ENCODE measurements at regions not wholly inside any gene's neighbourhood (a gene's known extent, or its start where the extent isn't known, plus 50 kb on each side); places are given as distances from the start of the nearest gene placed in this dataset.

DNA sequence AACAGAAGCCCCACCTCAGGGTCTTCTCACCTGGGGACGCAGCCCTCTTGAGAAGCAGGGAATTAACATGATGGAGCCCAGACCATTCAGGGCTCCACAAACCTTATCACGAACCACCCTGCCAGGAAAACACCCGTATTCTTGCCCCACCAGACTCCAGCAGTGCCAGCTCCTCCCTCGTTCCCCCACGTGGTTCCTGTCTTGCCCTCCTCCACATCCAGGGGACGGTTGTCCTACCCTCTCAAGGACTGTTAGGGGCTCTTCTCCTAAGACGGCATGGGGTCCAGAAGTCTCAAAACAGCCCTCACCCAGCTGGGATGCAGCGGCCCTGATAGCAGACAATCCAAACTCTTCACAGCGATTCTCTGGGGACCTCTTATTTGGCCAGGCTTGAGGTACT is 372.2 kb upstream of the HS6ST1 start:
- no peak for DNase-seq (ENCODE audit: low spot score)

DNA sequence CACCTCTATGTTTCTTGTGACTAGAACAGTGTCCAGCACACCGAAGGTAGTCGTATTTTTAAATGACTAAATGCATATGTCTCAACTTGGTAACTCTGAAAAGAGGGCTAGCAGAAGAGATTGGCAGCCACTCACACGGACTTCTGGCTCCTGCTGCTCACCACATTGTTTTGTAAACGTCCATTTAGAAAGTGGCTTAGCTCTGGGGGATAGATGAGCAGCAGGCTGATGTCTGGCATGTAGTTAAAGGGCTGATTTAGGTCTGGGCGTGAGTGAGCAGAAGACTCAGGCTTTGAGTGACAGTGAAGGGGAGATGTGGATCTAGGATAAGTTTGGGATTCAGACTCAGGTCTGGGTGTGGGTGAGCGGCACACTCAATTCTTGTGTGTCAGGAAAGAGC is 372.9 kb upstream of the HS6ST1 start:
- DNase-seq (ENCODE audit: low spot score), result no peak

DNA sequence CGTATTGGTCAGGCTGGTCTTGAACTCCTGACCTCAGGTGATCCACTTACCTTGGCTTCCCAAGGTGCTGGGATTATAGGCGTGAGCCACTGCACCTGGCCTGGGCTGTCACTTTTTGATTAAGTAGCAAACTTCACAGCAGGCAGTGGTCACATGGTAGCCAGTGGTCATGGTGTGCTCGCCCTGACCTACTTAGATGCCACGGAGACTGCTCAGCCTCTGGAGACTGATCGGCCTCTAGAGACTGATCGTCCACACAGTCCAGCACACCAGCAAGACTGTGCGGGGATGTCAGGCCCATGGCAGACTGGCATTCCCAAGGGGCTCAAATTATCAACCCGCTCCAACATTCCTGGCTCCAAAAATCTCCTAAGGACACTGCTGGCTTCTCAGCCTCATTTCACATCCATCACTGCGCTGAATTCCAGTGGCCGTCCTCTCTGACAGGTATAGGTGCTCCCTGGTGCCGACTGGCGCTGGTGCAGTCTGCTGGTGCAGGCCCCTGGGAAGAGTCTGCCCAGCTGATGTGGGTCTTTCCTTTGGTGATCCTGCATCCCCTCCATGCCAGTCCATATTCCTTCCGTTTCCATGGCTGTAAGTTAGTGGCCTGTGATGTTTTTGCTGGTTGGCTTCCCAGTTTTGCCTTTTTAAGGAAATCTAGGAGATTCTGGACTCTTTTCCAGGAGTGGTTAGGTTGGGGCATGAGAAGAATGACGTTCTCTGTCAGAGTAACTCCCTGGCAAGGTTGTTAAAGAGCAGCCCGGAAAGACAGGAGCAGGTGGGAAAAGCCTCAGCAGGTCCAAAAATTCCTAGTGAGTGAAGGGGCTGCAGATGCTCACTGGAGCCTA is 374.5 kb upstream of the HS6ST1 start:
- DNase-seq (ENCODE audit: low spot score), result no peak

DNA sequence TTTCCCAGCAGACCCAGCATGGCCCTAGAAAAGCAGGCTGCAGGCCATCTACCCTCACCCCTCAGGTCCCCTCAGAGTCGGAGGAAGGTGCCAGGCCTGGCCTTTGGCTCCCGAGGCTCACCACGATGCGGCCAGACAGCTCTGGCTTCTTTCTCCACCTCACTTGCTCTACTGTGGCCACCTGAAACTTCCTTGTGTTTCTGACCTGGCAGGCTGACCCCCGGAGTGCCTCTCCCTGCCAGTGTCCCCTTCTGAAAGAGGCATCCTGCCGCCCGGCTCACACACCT is 375.0 kb upstream of the HS6ST1 start:
- DNase-seq (ENCODE audit: low spot score), result no peak

DNA sequence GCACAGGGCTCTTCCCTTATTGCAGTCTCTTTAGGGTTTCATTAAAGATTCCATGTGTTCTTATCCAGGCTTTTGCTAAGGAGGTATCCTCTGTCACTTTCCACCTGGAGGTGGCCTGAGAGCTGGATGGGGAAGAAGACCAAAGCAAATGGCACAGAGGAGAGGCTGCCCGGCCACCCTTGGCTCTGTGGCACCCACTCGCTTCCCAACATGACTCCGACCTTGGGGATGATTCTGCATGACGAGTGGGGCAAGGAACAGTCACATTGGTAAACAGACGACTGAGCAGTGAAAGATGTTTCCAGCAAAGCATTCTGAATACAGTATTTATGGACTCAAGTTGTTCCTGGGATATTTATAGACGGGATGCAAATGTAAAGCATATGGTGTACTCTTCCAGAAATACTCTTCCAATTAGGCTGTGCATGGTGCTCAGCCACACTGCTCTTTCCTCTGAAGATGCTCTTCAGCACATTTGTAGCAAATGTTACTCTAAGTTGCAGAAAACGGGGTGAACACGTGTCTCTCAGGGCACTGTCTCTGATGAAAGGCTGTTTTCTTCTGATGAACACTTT is 377.1 kb upstream of the HS6ST1 start:
- no peak for DNase-seq (ENCODE audit: low spot score)

DNA sequence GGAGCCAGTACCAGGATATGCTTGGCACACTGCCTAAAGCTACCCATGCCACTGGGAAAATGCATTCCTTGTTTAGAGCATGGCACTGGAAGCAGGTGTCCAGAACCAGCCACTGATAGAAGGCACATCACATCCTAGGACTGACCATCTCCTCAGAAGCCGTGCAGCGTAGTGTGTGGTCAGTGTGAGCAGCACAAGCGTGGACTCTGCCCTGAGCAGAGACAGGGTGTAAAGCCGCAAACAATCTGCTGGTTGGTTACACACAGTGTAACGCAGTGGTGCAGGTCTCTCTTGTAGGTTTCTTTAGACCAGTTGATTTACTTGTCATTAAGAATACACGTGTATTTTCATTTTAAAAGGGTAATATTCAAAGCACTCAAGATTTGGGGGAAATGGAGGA is 377.8 kb upstream of the HS6ST1 start:
- DNase-seq (ENCODE audit: low spot score), result no peak

DNA sequence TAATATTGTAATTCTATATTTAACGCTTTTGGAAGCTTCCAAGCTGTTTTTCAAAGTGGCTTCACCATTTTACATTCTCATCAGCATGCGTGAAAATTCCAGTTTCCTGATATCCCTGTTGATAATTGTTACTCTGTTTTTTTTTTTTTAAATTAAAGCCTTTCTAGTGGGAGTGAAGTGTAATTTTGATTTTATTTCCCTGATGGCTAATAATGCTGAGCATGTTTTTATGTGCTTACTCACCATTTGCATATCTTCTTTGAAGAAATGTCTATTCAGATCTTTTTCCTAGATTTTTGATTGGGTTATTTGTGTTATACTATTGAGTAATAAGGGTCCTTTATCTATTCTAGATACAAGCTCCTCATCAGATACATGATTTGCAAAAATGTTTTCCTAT is 382.8 kb upstream of the HS6ST1 start:
- no peak for DNase-seq (ENCODE audit: low spot score)

DNA sequence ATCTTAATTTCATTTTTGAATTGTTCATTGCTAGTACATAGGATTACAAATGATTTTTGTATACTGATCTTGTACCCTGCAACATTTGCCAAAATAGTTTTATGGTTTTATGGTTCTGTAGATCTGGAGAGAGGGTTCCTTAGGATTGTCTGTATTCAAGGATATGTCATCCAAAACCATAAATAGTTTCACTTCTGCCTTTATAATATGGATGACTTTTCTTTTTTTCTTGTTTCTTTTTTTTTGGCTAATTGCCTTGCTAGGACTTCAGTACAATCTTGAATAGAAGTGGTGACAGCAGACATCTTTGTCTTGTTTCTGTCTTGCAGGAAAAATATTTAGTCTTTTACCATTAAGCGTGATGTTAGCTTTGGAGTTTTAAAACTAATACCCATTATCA is 383.9 kb upstream of the HS6ST1 start:
- no peak for DNase-seq (ENCODE audit: low spot score)

DNA sequence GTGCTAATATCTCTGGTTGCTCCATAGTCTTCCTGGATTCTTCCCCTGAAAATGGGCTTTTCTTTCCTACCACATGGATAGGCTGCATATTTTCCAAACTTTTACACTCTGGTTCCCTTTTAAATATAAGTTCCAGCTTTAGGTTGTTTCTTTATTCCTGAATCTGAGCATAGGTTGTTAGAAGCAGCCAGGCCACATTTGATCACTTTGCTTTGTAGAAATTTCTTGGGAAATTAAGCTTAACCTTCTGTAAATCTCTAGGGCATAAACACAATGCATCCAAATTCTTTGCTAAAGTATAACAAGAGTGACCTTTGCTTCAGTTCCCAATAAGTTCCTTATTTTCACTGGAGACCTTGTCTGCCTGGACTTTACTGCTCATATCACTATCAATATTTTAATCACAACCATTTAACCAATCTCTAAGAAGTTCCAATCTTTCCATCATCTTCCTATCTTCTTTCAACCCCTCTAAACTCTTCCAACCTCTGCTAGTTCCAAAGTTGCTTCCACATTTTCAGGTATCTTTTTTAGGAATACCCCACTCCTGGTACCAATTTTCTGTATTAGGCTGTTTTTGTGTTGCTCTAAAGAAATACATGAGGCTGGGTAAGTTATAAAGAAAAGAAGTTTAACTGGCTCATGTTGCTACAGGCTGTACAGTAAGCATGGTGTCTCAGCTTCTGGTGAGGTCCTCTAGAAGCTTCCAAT is 389.6 kb upstream of the HS6ST1 start:
- DNase-seq (ENCODE audit: low spot score), result no peak

DNA sequence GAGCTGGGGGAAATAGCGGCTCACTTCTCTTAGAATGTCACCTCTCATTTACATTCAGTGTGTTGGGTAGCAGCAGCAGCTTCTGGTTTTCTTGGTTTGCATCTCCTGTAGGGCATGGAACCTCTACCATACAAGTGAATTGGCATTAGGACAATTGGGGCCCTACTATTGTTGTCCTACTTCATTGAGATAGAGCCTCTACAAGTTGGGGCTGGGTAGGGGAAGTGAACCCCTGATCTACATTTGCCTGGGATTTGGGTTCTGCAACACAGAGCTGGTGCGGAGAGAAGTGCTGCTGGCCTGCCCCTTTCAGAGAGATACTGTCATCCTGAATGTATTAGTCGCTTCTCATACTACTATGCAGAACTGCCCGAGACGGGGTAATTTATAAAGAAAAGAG is 391.6 kb upstream of the HS6ST1 start:
- DNase-seq (ENCODE audit: low spot score), result no peak

DNA sequence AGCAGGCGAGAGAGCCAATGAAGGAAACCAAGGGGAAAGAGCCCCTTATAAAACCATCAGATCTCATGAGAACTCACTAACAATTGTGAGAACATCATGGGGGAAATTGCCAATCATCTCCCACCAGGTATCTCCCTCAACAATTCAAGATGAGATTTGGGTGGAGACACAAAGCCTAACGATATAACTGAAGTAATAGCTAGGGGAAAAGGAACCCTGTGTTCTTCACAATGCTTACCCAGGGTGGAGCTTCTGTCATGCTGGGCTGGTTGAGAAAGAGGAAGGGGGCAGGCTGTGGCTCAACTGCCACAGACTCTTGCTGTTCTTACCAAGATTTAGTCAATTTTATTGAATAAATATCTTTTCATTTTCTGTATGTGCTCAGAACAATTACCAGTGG is 392.1 kb upstream of the HS6ST1 start:
- DNase-seq (ENCODE audit: low spot score), result peak; percentile 13

DNA sequence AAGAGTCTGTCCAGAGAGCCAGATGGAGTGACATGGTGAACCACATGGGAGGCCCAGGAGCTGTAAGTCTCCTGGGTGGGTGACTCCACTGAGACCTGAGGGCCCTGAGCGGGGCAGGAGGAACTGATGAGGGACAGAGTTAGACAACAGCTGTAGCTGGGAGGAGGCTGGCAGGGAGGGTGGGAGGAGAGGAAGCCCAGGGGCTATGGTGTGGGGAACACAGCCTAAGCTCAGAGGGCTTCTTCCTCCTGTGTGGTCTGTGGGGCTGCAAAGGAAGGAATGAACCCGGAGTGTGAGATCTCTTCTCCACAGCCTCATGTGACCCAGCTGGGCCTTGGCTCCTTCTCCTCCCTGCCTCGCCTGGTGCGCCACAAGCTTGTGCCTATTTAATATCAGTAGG is 395.6 kb upstream of the HS6ST1 start:
- DNase-seq (ENCODE audit: low spot score), result peak; percentile 35

DNA sequence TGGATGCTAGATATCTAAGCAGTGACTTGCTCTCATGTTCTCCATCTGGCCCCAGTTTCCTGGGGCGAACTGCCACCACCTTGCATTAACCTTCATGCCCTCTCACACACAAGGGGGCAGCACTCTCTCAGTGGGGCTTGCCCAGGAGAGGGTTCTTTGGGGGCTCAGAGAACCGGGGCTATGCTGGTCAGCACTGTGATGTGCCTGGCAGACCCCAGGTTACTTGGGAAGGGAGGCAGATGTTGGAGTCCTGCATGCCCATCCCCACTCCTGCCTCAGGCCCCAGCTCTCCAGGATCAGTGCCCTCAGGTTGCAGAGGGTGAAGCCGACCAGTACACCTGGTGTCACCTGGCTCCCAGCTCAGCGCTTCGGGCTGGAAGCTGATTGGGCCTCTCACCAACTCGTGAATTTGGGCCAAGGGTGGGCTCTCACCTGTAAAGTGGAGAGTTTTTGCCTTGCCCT is 396.2 kb upstream of the HS6ST1 start:
- DNase-seq (ENCODE audit: low spot score), result no peak

DNA sequence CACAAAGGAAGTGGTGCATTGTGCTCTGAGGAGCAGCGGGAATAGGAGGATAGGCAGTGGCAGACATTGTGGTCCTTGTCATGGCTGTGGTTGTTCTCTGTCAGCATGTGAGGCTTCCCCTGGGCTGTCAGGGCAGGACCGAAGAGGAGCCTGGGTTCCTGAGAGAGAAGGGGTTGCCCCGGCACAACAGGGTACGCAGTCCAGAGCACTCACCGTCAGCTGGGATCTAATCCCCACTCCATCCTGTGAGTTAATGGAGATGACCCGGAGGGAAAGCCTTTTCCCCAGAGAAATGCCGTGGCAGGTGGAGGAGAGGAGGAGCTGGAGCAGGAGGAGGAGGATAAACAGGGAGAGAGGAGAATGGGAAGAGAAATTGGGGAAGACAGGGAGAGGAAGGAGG is 396.7 kb upstream of the HS6ST1 start:
- DNase-seq (ENCODE audit: low spot score), result no peak

DNA sequence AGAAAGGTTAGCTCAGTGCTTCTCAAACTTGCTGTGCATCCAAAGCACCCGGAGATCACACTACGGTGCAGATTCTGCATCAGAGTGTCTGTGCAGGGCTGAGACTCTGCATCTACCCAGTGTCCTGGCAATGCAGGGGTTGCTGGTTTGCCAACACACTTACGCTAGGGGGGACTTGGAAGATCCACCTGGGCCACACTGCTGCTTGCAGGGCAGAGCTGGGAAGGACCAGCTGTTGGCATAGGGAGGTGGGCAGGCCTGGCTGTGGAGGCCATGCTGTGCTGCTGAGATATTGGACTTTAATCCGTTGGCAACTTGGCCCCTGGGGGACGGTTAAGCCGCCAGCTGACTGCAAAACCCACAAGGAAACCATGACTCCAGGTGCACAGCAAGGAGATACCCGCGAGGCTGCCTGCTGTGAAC is 397.6 kb upstream of the HS6ST1 start:
- no peak for DNase-seq (ENCODE audit: low spot score)

DNA sequence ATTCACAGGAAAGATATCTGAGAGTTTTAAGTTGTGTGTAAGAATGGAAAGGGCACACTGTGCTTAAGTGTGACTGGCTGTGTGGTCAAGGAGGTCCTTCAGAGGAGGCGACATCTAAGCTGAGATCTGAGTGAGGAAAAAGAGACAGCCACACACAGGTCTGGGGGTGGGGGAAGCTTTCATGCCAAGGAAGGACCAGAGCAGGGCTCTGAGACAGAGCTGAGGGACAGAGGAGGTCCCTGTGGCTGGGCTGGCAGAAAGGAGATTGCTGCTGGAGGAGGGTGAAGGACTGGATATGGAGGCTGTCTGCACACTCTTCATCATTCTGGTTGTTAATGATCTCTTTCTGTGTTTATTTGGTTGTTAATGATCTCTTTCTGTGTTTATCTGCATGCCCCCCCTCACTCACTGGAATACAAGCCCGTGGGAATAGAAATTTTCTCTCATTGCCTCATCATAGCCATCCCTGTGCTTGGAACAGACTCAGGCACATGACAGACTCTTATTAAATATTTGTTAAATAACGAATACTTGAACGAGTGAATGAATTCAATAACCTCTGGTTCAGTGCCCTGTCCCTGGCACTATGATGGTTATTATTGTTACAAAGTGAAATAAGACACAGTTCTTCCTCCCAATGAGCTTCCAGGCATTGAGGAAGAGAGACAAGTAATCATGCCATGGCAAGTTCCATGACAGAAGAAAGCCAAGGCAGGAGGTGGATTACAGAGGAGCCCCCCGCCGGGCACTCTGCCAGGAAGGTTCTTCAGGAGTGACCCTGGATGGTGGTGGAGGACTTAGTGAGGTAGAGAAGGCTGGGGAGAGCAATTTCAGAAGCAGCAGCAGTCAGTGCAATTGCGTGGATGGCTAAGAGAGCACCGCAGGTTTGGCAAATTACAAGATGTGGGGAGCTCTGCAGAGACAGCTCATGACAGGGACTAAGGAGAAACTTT is 399.4 kb upstream of the HS6ST1 start:
- no peak for DNase-seq (ENCODE audit: low spot score)

DNA sequence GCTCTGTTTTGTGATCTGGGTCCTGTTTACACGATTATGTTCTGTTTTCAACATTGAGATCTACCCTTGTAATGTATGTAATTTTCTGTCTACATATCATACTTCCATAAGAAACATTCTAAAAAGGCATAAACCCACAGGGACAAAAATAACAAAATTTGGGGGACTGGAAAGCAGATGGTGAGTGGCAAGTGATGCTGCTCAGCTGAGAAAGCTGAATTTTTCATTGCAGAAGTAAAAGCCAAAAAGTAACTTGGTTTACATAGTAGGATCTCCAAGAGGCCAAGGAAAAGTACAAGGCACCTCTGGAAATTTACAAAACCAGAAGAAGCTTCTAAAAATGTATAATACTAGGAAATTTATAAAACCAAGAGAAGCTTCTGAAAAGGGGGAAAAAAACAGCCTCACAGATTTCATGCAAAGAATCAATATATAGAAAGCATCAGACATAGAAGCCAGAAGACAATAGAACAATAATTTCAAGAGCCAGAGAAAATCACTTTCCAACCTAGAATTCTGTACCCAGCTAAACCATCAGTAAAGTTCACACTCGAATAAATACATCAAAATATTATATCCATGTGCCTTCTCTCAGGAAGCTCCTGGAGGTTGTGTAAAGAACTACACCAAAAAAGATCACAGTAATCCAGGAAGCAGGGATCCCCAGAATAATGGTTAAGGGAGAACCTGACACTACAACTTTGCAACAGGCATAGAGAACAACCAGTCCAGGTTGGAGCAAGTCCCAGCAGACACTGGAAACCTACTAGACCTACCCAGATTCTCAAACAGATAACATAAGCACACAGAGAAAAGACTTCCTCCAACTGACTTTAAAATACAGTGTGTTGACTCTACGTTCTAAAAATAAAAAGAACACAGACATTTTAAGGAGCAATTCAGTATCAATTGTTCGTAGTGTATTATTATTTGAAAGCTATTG is 401.7 kb upstream of the HS6ST1 start:
- DNase-seq (ENCODE audit: low spot score), result no peak

DNA sequence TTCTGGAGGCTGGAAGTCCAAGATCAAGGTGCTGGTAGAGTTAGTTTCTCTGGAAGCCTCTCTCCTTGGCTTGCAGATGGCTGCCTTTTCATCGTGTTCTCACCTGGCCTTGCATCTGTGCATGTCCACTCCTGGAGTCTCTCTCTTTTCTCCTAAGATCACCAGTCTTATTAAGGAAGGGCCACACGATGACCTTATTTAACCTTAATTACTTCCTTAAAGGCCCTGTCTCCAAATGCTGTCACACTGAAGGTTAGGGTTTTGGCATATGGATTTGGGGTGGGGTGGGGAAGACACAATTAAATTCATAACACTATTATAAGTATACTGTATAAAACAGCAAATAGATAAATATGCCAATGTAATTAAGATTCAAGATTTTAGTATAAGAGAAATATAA is 402.4 kb upstream of the HS6ST1 start:
- no peak for DNase-seq (ENCODE audit: low spot score)

DNA sequence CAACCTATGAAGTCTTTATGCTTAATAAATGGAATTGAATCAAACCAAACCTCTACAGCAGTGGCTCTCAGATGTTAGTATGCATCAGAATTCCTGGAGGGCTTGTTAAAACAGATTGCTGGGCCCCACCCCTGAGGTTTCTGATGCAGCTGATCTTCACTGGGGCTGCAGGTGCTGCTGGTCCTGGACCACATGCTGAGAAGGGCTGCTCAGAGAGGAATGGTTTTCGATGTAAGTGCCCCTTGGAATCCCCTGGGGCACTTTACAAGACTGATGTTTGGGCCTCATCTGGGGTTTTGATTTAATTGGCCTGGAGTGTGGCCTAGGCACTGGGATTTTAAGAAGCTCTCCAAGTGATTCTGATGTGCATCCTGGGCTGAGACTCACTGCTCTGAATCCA is 403.8 kb upstream of the HS6ST1 start:
- DNase-seq (ENCODE audit: low spot score), result no peak

DNA sequence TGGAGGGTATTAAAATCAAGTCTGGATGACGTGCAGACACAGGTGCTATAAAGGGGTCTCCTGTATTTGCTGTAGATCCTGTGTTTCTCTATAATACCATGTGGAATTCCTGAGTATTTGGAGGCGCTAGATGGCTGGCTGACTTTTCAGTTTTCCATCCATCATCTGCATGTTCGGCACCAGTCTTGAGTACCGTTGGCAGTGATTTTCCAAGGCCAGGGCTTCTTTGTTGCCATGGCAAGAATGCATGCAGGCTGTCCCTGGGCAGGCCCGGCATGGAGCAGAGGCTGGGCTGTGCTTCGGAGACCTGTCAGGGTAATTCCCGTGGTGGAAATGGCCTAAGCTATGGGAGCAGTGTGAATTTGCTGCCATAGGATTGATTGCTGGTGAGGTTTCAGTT is 405.9 kb upstream of the HS6ST1 start:
- DNase-seq (ENCODE audit: low spot score), result no peak

DNA sequence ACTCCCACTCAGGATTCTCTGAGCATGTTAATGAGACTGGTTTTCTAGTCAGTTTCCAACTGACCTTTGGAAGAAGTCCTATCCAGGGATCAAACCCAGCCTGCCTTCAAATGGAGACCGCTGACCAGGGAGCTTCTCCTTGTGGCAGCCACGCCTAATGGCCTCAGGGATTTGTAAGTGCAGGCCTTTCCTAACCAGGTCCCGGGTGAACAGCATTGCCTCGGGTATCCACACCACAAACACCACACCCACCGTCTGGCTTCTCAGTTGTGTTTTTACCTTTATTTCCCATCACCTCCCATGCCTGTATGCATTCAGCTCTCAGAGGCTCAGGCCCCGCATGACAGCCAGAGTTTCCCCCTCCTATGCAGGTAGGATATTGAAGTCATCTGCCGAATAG is 406.3 kb upstream of the HS6ST1 start:
- DNase-seq (ENCODE audit: low spot score), result no peak
